GM12878 (cell line): ENCODE measurements at regions not wholly inside any gene's neighbourhood (a gene's known extent, or its start where the extent isn't known, plus 50 kb on each side); places are given as distances from the start of the nearest gene placed in this dataset.

Experiments
- ATAC-seq: fragments of 200-7000 bp; cut with Tn5 transposase; 3 replicates; pipeline ENCODE4 v1.9.1; 2020; ENCODE audit warnings: mild to moderate bottlenecking, moderate library complexity
- BruUV-seq: library from RNA; stranded (reverse); fragments of 400-500 nt; replicated peaks from 2 replicates; lab custom pipeline; 2021; lab: Mats Ljungman, UMichigan
- CTCF ChIA-PET: fragments of 300-600 bp; sonication (Branson Sonifier 250); formaldehyde crosslinking; extraction: SDS; loops from one replicate; lab custom pipeline; 2021; ENCODE audit warnings: inconsistent platforms; lab: Yijun Ruan, JAX
- POLR2A ChIA-PET: fragments of 350-600 bp; formaldehyde crosslinking; extraction: SDS; loops from one replicate; lab custom pipeline; 2021; ENCODE audit warnings: inconsistent platforms; lab: Charles Lee
- RAD21 ChIA-PET: fragments of 300-600 bp; sonication (Branson Sonifier 250); formaldehyde crosslinking; loops from one replicate; lab custom pipeline; 2023; ENCODE audit warnings: antibody characterized with exemption; ENCODE audit not compliant: unreplicated experiment; lab: Charles Lee
- SMC1A ChIA-PET: fragments of 300-600 bp; sonication (Branson Sonifier 250); formaldehyde crosslinking; loops from one replicate; lab custom pipeline; 2023; ENCODE audit not compliant: unreplicated experiment, uncharacterized antibody; lab: Charles Lee
- DNase-seq: peaks from one replicate; pipeline ENCODE4 v3.0.0-alpha.2; 2011; ENCODE audit warnings: low read depth, low spot score
- FAIRE-seq: peaks from 3 replicates; lab custom pipeline; 2011; peaks lifted over from hg19 to GRCh38; lab: Jason Lieb, UNC
- H2AFZ ChIP-seq: 2 replicates; pipeline ENCODE4 v1.6.0; 2011; ENCODE audit warnings: low read depth, low read length, control low read depth; ENCODE audit not compliant: control insufficient read depth
- H3K27ac ChIP-seq: 2 replicates; pipeline ENCODE4 v1.5.1; 2011; ENCODE audit warnings: control low read depth; ENCODE audit not compliant: control insufficient read depth, insufficient read depth
- H3K27me3 ChIP-seq, 2 experiments: replicated peaks in 1 of 2; 2 replicates each; pipeline versions ENCODE4 v1.6.0 to v1.6.1; 2011; ENCODE audit warnings: low read length in 1 of 2; ENCODE audit not compliant: control insufficient read depth in 2 of 2, insufficient read depth in 2 of 2
- H3K36me3 ChIP-seq, 2 experiments: 2 replicates each; pipeline ENCODE4 v1.5.1; 2011; ENCODE audit warnings: low read length in 1 of 2; ENCODE audit not compliant: control insufficient read depth in 2 of 2, insufficient read depth in 2 of 2
- H3K4me1 ChIP-seq: 2 replicates; pipeline ENCODE4 v1.6.1; 2011; ENCODE audit warnings: mild to moderate bottlenecking, low read length, moderate library complexity, mixed read lengths; ENCODE audit not compliant: control insufficient read depth, insufficient read depth
- H3K4me2 ChIP-seq: 2 replicates; pipeline ENCODE4 v1.6.0; 2011; ENCODE audit warnings: control low read depth; ENCODE audit not compliant: control insufficient read depth, insufficient read depth
- H3K4me3 ChIP-seq: fragments of 200-600 bp; sonication (generic); 2 replicates; pipeline ENCODE4 v1.5.1; 2016
- H3K79me2 ChIP-seq: 2 replicates; pipeline ENCODE4 v1.6.0; 2011; ENCODE audit warnings: low read length; ENCODE audit not compliant: control insufficient read depth, insufficient read depth
- H3K9ac ChIP-seq: 2 replicates; pipeline ENCODE4 v1.8.0; 2011; ENCODE audit warnings: low read length, control low read depth, mixed read lengths; ENCODE audit not compliant: control insufficient read depth, insufficient read depth
- H3K9me3 ChIP-seq: replicated peaks from 3 replicates; pipeline ENCODE4 v1.5.1; 2011; ENCODE audit warnings: mild to moderate bottlenecking, low read length; ENCODE audit not compliant: control insufficient read depth, insufficient read depth
- H4K20me1 ChIP-seq: 2 replicates; pipeline ENCODE4 v1.6.0; 2011; ENCODE audit not compliant: control insufficient read depth, insufficient read depth
- FOXK2 ChIP-seq: fragments of 450-650 bp; IDR thresholded peaks from 2 replicates; pipeline ENCODE4 v1.6.1; 2017; ENCODE audit warnings: mild to moderate bottlenecking, moderate library complexity
- IRF3 ChIP-seq: fragments of 450-650 bp; IDR thresholded peaks from 2 replicates; pipeline ENCODE4 v1.6.1; 2014; ENCODE audit warnings: mild to moderate bottlenecking
- NBN ChIP-seq: fragments of 450-650 bp; IDR thresholded peaks from 2 replicates; pipeline ENCODE4 v1.6.1; 2016
- NFYB ChIP-seq: IDR thresholded peaks from 2 replicates; pipeline ENCODE4 v1.6.1; 2011; ENCODE audit warnings: low read depth, mild to moderate bottlenecking, low read length, improper control_type of control experiment, moderate library complexity; ENCODE audit not compliant: insufficient read depth
- NKRF ChIP-seq: fragments of 450-650 bp; conservative IDR thresholded peaks from 2 replicates; pipeline ENCODE4 v1.6.1; 2017; ENCODE audit warnings: mild to moderate bottlenecking, moderate library complexity
- SREBF1 ChIP-seq: IDR thresholded peaks from 2 replicates; pipeline ENCODE4 v1.6.1; 2012; ENCODE audit warnings: mild to moderate bottlenecking, low read length
- WRNIP1 ChIP-seq: IDR thresholded peaks from 2 replicates; pipeline ENCODE4 v1.6.1; 2011; ENCODE audit warnings: low read depth, low read length, improper control_type of control experiment, borderline replicate concordance
- ZBTB33 ChIP-seq: fragments of 450-650 bp; IDR thresholded peaks from 2 replicates; pipeline ENCODE4 v1.6.1; 2017; ENCODE audit warnings: mild to moderate bottlenecking
- whole genome bisulfite sequencing: methylation state at CpG from one replicate; pipeline ENCODE4 v1.1.6; 2016; ENCODE audit warnings: low lambda C conversion rate; ENCODE audit not compliant: insufficient replicate concordance, insufficient coverage; ENCODE audit errors: missing lambda C conversion rate; 5-methylcytosine and 5-hydroxymethylcytosine counted together
- in situ Hi-C: fragments of 300-500 bp; cut with MboI; formaldehyde crosslinking; loops from 9 replicates; pipeline ENCODE4 v1.14.3; 2018; ENCODE audit warnings: mixed read lengths
- intact Hi-C: fragments of 100-400 bp; cut with micrococcal nuclease; formaldehyde crosslinking; loops from one replicate; pipeline ENCODE4 v1.14.2; 2022; ENCODE audit not compliant: unreplicated experiment

- Histone ChIP-seq H3K9ac (no peak overlapping the region), H3K4me2 (no peak overlapping the region), H3K9me3 (no peaks in the 10 kb centered on the region), H4K20me1 (no peaks in the 10 kb centered on the region), H3K4me3 (no peak overlapping the region), H3K4me1 (no peaks in the 10 kb centered on the region), H3K79me2 (no peaks in the 10 kb centered on the region), H2AFZ (no peak overlapping the region), H3K36me3 (no peaks in the 10 kb centered on the region), H3K27ac (no peak overlapping the region), H3K27me3 (peaks cover 3% of the 10 kb centered on the region in 2 experiments)
- no peak for TF ChIP-seq ZBTB33
- TF ChIP-seq NBN = no peak
- no peak for TF ChIP-seq NFYB
- no peak for TF ChIP-seq NKRF
- TF ChIP-seq FOXK2 = no peak
- no peak for TF ChIP-seq SREBF1
- TF ChIP-seq IRF3 = no peak
- TF ChIP-seq WRNIP1 = no peak
- intact Hi-C loops (no loop called here), in situ Hi-C loops (no loop called here)
- ChIA-PET CTCF (no interaction called here), RAD21 (no interaction called here), SMC1A (no interaction called here), POLR2A (no interaction called here)
- no TSS peak for BruUV-seq
- FAIRE-seq = no peak
- no peak for DNase-seq
- no peak for ATAC-seq
- 4% methylated on average over 6 of the region's 6 CpGs for WGBS
These were observed 138.2 kb downstream of the RPS24 start for GRCh38 chr10:78171633-78172400.
